NK-92 treated with Interleukin-12 subunit alpha and Interleukin-12 subunit beta, amount 100 ng/mL, for 24 hours (cell line): ENCODE measurements at regions not wholly inside any gene's neighbourhood (a gene's known extent, or its start where the extent isn't known, plus 50 kb on each side); places are given as distances from the start of the nearest gene placed in this dataset.

ENCODE experiments used
- DNase-seq: peaks from one replicate; lab custom pipeline; 2025; lab: John Stamatoyannopoulos, UW

- DNase-seq = no peak
These were observed 59.6 kb upstream of the PPARA start for GRCh38 chr22:46090631-46091201.

DNA sequence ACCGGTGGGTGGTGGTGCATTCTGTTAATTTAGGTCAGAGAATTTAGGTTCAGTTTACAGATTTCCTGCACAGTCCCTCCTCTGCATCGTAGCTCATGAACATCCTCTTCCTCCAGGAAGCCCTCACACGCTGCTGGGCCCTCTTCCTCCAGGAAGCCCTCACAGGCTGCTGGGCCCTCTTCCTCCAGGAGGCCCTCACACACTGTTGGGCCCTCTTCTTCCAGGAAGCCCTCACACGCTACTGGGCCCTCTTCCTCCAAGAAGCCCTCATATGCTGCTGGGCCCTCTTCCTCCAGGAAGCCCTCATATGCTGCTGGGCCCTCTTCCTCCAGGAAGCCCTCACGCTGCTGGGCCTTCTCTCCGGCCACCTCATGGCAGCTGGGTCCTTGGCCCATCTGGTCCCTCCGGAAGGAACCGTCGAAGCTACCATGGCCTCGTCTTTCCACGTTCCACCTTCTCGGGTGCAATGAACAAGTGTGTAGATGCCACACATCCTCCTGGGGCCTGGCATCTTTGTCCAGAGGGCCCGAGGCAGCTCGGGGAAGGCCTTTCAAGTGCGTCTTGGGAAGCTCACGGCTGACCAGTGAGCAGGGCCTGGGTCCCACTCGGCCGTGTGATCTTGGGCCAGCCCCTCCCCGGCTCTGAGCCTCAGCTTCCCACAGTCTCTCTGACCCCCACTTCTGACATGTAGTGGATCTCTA, 58.9 kb upstream of the PPARA start:
- DNase-seq = no peak

DNA sequence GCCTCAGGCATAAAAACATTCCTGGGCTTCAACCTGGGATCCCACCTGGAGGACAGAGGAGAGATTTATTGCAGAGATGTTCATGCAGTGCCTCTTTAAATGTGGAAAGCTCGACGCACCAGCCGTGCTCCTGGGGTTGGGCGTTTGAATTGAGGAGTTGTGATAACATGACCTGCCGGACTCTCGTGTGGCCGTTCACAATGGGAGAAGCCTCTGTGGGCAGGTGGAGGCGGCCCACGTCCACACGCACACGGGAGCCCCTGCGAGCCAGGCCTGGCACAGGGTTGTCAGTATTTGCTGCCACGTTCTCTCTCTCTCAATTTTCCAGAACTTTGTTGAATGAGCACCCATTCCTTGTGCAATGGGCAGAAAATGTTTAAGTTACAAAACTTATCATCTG, 58.3 kb upstream of the PPARA start:
- DNase-seq = no peak

DNA sequence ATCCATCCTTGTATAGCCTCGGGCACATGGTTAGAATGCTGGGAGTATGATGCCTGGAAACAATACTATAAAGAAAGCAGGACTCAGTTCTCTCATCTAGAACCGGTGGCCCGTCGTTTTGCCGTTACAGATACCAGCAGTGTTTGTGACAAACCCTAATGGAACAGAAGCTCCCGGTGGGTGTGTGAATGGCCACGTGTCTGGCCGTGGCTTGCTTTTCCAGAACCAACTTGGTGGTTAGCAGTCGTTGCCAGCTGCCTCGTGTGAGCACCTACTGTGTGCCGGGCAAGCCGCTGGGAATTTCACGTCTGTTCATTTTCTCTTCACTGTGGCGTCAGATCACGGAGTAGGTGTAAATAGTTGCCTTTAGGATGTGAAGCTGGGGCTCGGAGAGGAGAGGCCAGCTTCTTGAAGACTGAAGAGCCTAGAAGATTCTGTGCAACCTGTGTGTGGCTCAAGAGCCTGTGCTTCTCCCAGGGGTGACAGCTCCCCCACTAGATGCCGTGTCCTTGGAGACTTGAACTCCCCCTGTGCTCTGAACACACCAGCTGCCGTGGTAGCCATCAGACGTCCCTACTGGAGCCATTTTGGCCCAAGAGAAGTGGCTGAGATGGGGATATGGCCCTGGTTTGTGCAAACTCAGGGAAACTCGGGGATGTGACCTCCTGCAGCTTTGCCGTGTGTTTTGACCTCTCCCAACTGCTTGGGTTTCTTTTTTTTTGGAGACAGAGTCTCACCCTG, 57.5 kb upstream of the PPARA start:
- DNase-seq = no peak

DNA sequence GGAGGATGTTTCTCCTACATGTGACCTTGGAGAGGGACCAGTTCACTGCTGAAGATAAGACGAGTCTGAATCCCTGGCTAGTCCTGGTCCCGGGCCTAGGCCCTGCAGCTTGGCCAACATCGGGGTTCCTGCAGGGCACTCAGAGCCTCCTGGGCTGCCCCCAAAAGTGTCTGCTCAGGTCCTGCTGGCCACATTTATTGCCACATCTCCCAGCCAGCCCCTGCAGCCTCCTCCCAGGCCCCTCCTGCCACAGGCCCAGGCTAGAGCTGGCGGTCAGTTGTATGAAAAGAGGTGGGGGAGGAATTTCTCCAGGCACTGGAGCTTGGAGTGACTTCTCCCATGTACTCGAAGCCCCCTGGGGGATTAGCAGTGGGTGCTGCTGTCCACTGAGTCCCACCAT, 56.5 kb upstream of the PPARA start:
- DNase-seq = no peak

DNA sequence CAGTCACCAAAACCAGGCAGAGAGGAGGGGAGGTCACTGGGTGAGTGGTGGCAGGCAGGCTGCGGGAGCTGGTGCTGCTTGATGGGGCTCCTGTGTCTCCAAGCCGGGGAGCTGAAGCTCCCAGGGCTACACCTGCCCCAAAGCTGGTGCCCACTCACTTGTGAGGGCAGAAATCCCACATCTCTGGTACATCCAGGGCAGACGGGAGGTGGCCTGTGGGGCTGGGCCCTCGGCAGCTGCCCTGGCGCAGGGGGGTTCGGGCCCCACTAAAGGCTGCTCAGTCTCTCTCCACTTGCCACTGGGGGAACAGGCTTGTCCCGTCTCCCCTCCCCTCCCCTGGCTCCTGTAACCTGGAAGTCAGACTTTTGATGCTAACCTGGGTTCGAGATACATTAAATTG, 55.6 kb upstream of the PPARA start:
- no peak for DNase-seq

DNA sequence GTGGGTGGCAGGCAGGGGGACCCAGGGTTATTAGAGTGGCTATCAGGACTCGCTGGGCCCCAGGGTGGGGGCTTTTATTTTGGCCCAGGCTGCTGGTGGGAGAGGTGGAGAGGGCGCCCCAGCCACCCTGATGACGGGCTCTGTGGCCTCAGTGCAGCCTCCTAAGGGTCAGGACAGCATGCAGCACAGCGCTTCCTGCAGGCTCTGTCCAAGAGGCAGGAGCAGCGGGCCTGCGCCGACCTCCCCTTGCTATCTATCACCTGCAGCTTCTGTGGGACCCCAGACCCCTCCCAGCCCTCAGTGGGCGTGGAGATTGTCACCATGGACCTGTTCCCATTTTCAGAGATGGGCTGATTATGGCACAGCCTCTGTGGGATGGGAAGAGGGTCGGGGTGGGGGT, 54.3 kb upstream of the PPARA start:
- no peak for DNase-seq

- DNase-seq = no peak
These were observed 53.6 kb upstream of the PPARA start for GRCh38 chr22:46096706-46097230.

DNA sequence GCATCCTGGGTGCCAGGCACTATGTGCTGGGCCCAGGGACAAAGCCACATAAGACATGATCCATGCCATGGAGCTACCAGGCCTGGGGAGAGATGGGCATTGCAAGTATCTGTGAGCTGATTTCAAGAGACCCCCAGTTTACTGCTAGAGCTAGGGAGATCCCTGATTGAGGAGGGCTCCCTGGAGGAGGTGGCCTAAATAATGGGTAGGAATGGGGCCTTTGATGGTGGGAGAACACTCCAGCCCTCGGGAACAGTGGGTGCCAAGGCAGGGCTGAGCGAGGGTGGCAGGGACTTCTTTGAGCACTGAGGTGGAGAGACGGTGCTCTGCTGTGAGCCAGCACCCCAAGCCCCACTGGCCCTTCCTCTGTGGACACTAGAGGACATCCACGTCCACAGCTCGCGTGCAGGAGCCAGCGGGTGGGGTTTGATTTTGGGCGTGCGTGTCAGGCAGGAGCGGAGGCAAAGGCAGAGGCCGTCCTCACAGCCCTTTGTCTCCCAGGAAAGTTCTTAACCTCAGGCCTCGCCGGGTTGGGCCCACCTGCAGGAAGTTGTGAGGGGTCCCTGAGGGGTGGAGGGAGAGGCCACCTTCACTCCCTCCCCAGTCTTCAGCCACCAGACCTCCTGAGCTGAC, 52.9 kb upstream of the PPARA start:
- no peak for DNase-seq

- DNase-seq = no peak
These were observed 51.5 kb upstream of the PPARA start for GRCh38 chr22:46098525-46099475.

- no peak for DNase-seq
These were observed 50.6 kb upstream of the PPARA start for GRCh38 chr22:46099740-46100139.

GRCh38 chr22:46100401-46101105, 49.8 kb upstream of the PPARA start:
- DNase-seq = no peak
